GM13977 (cell line): ENCODE measurements at regions not wholly inside any gene's neighbourhood (a gene's known extent, or its start where the extent isn't known, plus 50 kb on each side); places are given as distances from the start of the nearest gene placed in this dataset.

ENCODE experiments used
- DNase-seq: peaks from one replicate; pipeline ENCODE4 v3.0.0; 2012; ENCODE audit warnings: low spot score
- in situ Hi-C: fragments of 300-500 bp; cut with MboI; formaldehyde crosslinking; loops from one replicate; pipeline ENCODE4 v1.12.0; 2022; ENCODE audit warnings: low sequenced_read_pairs, low pct_unique_long_range_greater_than_20kb, mixed read lengths, inconsistent platforms; ENCODE audit not compliant: unreplicated experiment
- TF ChIP-seq, protein P1 (sequence below): IDR thresholded peaks from 2 replicates; pipeline ENCODE4 v1.5.1; 2012; ENCODE audit warnings: mild to moderate bottlenecking, control low read depth; ENCODE audit not compliant: insufficient read depth; ENCODE audit errors: extremely low read depth, missing control alignments

DNA sequence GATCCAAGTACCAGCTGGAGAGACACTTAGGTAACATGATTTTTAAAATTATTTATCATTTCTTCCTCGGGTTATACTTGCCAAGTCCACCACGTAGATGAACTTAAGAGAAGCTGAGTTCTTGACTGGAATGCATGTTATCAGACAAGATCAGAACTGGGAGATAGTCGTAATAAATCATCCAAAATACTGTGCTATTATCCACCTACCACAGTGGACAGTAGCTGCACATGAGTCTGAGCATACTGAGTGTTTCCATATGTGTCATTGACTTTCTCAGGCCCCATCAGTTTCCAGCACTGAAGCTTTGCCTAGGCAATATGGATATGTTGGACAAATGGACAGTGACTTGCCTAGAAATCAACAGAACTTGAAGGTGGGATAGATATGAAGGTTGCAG is 77.9 kb upstream of the RRP15 start:
- no peak for DNase-seq
- TF ChIP-seq, protein P1, sequence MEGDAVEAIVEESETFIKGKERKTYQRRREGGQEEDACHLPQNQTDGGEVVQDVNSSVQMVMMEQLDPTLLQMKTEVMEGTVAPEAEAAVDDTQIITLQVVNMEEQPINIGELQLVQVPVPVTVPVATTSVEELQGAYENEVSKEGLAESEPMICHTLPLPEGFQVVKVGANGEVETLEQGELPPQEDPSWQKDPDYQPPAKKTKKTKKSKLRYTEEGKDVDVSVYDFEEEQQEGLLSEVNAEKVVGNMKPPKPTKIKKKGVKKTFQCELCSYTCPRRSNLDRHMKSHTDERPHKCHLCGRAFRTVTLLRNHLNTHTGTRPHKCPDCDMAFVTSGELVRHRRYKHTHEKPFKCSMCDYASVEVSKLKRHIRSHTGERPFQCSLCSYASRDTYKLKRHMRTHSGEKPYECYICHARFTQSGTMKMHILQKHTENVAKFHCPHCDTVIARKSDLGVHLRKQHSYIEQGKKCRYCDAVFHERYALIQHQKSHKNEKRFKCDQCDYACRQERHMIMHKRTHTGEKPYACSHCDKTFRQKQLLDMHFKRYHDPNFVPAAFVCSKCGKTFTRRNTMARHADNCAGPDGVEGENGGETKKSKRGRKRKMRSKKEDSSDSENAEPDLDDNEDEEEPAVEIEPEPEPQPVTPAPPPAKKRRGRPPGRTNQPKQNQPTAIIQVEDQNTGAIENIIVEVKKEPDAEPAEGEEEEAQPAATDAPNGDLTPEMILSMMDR, result no peak
- in situ Hi-C loops, result no loop called here

DNA sequence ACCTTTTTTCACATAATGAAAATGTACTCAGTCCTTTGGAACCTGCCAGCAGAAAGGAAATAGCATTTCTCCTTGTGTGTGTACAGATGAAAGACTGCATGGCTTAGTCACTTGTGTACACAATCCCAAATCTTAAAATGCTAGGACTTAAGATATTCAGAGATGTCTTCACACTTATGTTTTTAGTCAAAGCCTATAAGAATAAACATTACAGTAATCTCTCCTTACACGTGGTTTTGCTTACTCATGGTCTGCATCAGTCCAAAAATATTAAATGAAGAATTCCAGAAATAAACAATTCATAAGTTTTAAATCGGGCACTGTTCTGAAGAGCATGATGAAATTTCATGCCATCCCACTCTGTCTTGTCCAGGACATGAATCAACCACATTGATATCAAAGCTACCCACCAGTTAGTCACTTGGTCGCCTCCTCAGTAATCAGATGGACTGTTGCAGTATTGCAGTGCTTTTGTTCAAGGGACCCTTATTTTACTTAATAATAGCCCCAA is 75.7 kb upstream of the RRP15 start:
- TF ChIP-seq, protein P1, result no peak
- DNase-seq, result no peak
- in situ Hi-C loops, result no loop called here

DNA sequence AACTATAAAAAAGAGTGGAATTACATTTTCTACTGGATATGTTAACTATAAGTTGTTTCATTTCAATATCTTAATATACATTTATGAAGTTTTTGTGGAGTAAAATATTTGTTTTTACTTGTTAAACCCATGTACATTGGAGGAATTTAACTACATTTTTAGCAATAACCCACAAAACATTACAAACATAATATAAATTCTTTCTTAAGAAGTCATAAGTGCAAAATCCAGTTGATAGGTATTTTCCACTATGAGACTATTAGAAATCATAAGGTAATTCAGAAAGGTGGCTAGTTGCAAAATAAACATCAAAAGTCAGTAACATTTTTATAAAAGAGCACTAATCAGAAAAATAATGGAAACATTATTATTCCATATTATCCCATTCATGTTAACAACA is 73.9 kb upstream of the RRP15 start:
- TF ChIP-seq, protein P1, result no peak
- DNase-seq, result no peak
- in situ Hi-C loops, result no loop called here

DNA sequence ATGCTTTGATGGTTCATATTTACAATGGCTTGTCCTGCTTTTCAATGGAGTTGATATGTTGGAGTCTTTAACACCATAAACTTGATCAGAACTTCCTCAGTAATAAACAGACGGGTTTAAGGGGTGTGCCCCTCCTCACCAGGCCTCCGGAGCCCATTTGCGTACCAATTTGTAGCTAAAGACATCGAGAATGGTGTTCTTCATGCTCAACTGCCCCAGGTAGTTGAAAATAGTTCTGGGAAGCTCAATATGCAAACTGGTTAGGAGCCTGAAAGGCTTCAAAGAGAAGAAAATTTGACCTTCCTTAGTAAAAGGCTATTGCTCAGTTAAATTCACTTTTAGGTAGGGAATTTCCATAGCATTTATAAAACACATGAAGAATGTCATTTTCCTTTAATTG is 68.1 kb upstream of the RRP15 start:
- TF ChIP-seq, protein P1, result no peak
- in situ Hi-C loops, result no loop called here

DNA sequence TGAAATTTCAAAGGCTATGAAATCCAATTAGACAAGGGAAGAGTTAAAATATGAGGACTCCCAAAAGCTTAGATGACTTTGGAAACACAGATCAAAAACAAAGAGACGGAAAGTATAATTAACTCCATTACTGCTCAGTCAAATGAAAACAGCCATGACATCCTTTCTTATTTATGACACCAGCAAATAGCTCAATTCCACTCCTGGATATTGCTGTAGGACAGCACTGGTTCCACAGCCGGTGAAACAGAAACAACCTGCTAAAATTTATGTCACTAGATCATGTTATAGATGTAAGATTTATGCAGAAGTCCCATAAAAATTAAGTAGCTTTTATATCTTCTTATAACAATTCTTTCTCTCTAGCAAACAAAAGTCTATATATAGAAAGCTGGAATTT is 65.6 kb upstream of the RRP15 start:
- no peak for DNase-seq
- TF ChIP-seq, protein P1, result no peak
- in situ Hi-C loops, result no loop called here

More for the DNA sequence above, 68.1 kb upstream of the RRP15 start:
- DNase-seq, result no peak

DNA sequence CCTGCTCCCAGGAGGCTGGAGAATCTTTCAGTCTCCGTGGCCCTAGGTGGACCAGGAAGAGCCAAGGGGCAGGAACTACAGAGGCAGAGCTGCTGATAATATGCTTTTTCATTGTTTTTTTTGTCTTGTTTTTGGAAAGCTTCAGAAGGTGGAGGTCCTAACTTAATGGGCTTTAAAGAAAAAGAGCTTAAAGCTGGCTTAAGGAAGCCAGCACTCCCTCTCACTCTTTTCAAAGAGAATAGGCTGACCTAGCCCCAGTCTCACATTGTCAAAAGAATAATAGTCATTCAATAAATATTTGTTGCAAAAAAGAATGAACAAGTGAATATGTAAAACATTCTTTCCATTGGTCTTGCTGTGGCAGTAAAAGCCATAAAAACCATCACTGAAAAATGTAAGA is 61.0 kb upstream of the RRP15 start:
- in situ Hi-C loops, result no loop called here
- TF ChIP-seq, protein P1, result no peak
- DNase-seq, result no peak

DNA sequence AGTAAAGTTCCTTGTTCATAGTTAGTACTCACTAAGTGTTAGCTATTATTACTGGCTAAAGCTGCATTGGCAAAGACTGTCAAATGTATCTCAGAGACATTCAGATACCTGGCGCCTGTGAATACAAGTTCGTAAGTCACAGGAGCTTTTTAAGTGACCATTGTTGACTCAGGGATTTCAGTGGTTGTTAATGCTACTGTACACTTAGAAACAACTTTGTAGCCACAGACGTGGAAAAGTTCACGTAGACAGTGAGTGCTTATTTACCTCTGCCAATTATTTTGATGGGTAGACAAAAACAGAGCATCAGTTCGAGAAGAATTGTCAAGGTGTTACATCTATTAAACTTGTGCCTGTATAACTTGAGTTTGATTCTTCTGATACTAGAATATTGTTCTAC is 59.1 kb upstream of the RRP15 start:
- DNase-seq, result no peak
- in situ Hi-C loops, result no loop called here
- TF ChIP-seq, protein P1, result no peak
